ENCODE measurements at regions not wholly inside any gene's neighbourhood (a gene's known extent, or its start where the extent isn't known, plus 50 kb on each side); places are given as distances from the start of the nearest gene placed in this dataset.

GRCh38 chr16:85320677-85321385 is 208.6 kb upstream of the CIBAR2 start:
- H2BK120ac ChIP-seq (ENCODE audit: low read depth, low read length) = no peak overlapping the region
- H3K9me1 ChIP-seq (ENCODE audit: insufficient read depth, low read length) = no peaks in the 10 kb centered on the region; the same call in 1 of the 2 replicates
- WGBS, 2 experiments (ENCODE audit: extremely low coverage in 2 of 2, insufficient read length in 1 of 2) = 95% methylated on average over 3 of the region's 11 CpGs; no CpG with 5 or more reads in 1 of the 2 experiments
- no peak overlapping the region for H3K4me3 ChIP-seq (ENCODE audit: insufficient read depth, low read depth, low read length)
- 0 out of 2 replicates have a peak overlapping the region, but pooled peaks have one; percentile 25 for H3K9ac ChIP-seq (ENCODE audit: low read depth, low read length)
- ATAC-seq (ENCODE audit: low read depth) (no peak), DNase-seq (no peak)
- no peak overlapping the region for H2BK20ac ChIP-seq (ENCODE audit: low read depth, low read length)
- H3K27ac ChIP-seq (ENCODE audit: insufficient read depth, low read length) = no peak overlapping the region
- H4K8ac ChIP-seq (ENCODE audit: low read depth in 2 of 2, low read length in 2 of 2) = no peak overlapping the region
- H3K36me3 ChIP-seq (ENCODE audit: control insufficient read depth, insufficient read depth, low read length) = no peaks in the 10 kb centered on the region
- no peak overlapping the region for H3K56ac ChIP-seq (ENCODE audit: extremely low read depth, insufficient read depth, low read length)
- peaks cover 21 to 71% of the 10 kb centered on the region in 2 experiments; a peak in 3 of 4 replicates for H3K79me1 ChIP-seq (ENCODE audit: low read depth in 1 of 2, low read length in 2 of 2)
- in situ Hi-C loops (cut with MboI; ENCODE audit: low sequenced_read_pairs) = no loop called here
- H3K4ac ChIP-seq (ENCODE audit: low read depth, low read length) = no peak overlapping the region
- H3K4me1 ChIP-seq (ENCODE audit: control insufficient read depth, insufficient read depth, low read length) = peaks cover 15% of the 10 kb centered on the region
- peak overlapping the region; percentile 32; the same call in 1 of the 2 replicates for H2AK5ac ChIP-seq (ENCODE audit: low read depth, low read length)
- H3K27me3 ChIP-seq (ENCODE audit: control insufficient read depth, insufficient read depth, low read length) = no peaks in the 10 kb centered on the region
- peaks cover 91% of the 10 kb centered on the region for H4K20me1 ChIP-seq (ENCODE audit: insufficient read depth, low read length)
- no peak overlapping the region for H4K5ac ChIP-seq (ENCODE audit: low read depth, low read length)
- POLR2A ChIA-PET (ENCODE audit: unreplicated experiment) = no interaction called here
- H3K23ac ChIP-seq (ENCODE audit: low read depth, low read length) = peak overlapping the region; percentile 45
- H2BK15ac ChIP-seq (ENCODE audit: low read depth, low read length) = no peak overlapping the region
- H3K18ac ChIP-seq (ENCODE audit: low read depth, low read length) = peak overlapping the region; percentile 16; the same call in 1 of the 2 replicates
- intact Hi-C loops (cut with micrococcal nuclease) = no loop called here
- H2BK5ac ChIP-seq (ENCODE audit: low read depth, low read length, poor library complexity, severe bottlenecking) = no peak overlapping the region
- peak overlapping the region; percentile 60 for H3K14ac ChIP-seq (replicated peaks; ENCODE audit: low read depth, low read length)
- H3K4me2 ChIP-seq (ENCODE audit: low read depth, low read length) = no peak overlapping the region
- no peaks in the 10 kb centered on the region; the same call in 1 of the 2 replicates for H3K9me3 ChIP-seq (ENCODE audit: control insufficient read depth, insufficient read depth, low read length)
- H2AK9ac ChIP-seq (replicated peaks; ENCODE audit: low read depth, low read length, poor library complexity) = no peak overlapping the region
- BruUV-seq (replicated peaks) = no TSS peak
- dilution Hi-C loops (cut with HindIII; ENCODE audit: low sequenced_read_pairs, unreplicated experiment) = no loop called here
- no peak overlapping the region for H2AFZ ChIP-seq (replicated peaks; ENCODE audit: low read length, poor library complexity)
- H4K91ac ChIP-seq (ENCODE audit: insufficient read depth, low read depth, low read length) = no peak overlapping the region
- CTCF ChIA-PET = interaction anchor here (1.1 kb wide), 1 partner anchor 110 kb away, joined by 4 read pairs; no protein-coding TSS in a partner anchor
- TF ChIP-seq CHD1 (IDR thresholded peaks at IDR 0.05; ENCODE audit: low read depth, low read length) (no peak), MXI1 (IDR thresholded peaks at IDR 0.05; ENCODE audit: borderline replicate concordance, low read depth, low read length) (no peak), USF2 (IDR thresholded peaks at IDR 0.05; ENCODE audit: low read depth, low read length) (no peak), SMC3 (IDR thresholded peaks at IDR 0.05; ENCODE audit: low read depth, low read length) (no peak), MAFK (IDR thresholded peaks at IDR 0.05; ENCODE audit: low read depth, low read length) (no peak), NFE2L2 (IDR thresholded peaks at IDR 0.05; ENCODE audit: low read depth, low read length) (no peak), RAD21 (IDR thresholded peaks at IDR 0.05; ENCODE audit: low read length) (no peak), POLR2A (IDR thresholded peaks at IDR 0.05; ENCODE audit: low read depth, low read length) (no peak), ELK1 (IDR thresholded peaks at IDR 0.05; ENCODE audit: borderline replicate concordance, low read depth, low read length) (no peak), CTCF (conservative IDR thresholded peaks at IDR 0.05; ENCODE audit: low read depth, low read length) (no peak), MAZ (IDR thresholded peaks at IDR 0.05; ENCODE audit: borderline replicate concordance, low read depth, low read length) (no peak), CEBPB (IDR thresholded peaks at IDR 0.05; ENCODE audit: low read depth, low read length) (no peak), FOS (IDR thresholded peaks at IDR 0.05; ENCODE audit: low read depth, low read length) (no peak), RCOR1 (IDR thresholded peaks at IDR 0.05; ENCODE audit: insufficient replicate concordance, low read length) (no peak), BHLHE40 (IDR thresholded peaks at IDR 0.05; ENCODE audit: low read depth, low read length) (no peak)

Data from IMR-90 (cell line).